HL-60 (cell line): ENCODE measurements at regions not wholly inside any gene's neighbourhood (a gene's known extent, or its start where the extent isn't known, plus 50 kb on each side); places are given as distances from the start of the nearest gene placed in this dataset.

ENCODE experiments used
- DNase-seq, 2 experiments: peaks; one replicate each; pipeline ENCODE4 v3.0.0-alpha.2; 2010 to 2020; ENCODE audit warnings: low read depth in 1 of 2, low spot score in 1 of 2
- H3K27ac ChIP-seq: fragments of 250-450 bp; sonication (Bioruptor Pico); replicated peaks from 2 replicates; pipeline ENCODE4 v1.5.1; 2020; ENCODE audit warnings: mild to moderate bottlenecking, moderate library complexity
- H3K27me3 ChIP-seq: fragments of 250-450 bp; sonication (Bioruptor Pico); 2 replicates; pipeline ENCODE4 v1.5.1; 2021; ENCODE audit warnings: mild to moderate bottlenecking, moderate library complexity; ENCODE audit not compliant: insufficient read depth, poor library complexity, severe bottlenecking
- H3K4me3 ChIP-seq: replicated peaks from 2 replicates; pipeline ENCODE4 v1.5.1; 2011; ENCODE audit warnings: mild to moderate bottlenecking, control low read depth, low read length; ENCODE audit not compliant: insufficient read depth
- CTCF ChIP-seq: IDR thresholded peaks from one replicate; pipeline ENCODE4 v1.5.1; 2011; ENCODE audit warnings: low read length, control low read depth, inconsistent platforms; ENCODE audit not compliant: insufficient read depth
- GABPA ChIP-seq: IDR thresholded peaks from 2 replicates; pipeline ENCODE4 v1.6.1; 2012; ENCODE audit warnings: low read depth
- POLR2AphosphoS5 ChIP-seq: IDR thresholded peaks from 2 replicates; pipeline ENCODE4 v1.6.1; 2012; ENCODE audit warnings: low read depth
- REST ChIP-seq: IDR thresholded peaks from 2 replicates; pipeline ENCODE4 v1.6.1; 2012; ENCODE audit warnings: low read depth; ENCODE audit not compliant: insufficient replicate concordance
- SPI1 ChIP-seq: IDR thresholded peaks from 2 replicates; pipeline ENCODE4 v1.6.1; 2012; ENCODE audit warnings: low read depth, mild to moderate bottlenecking, borderline replicate concordance

GRCh38 chr4:189850239-189850856 is 90.3 kb upstream of the FRG1 start:
- TF ChIP-seq CTCF (no peak), GABPA (no peak), POLR2AphosphoS5 (no peak), REST (no peak), SPI1 (no peak)
- Histone ChIP-seq H3K4me3 (no peak overlapping the region), H3K27me3 (no peaks in the 10 kb centered on the region), H3K27ac (no peak overlapping the region)
- DNase-seq = no peak

GRCh38 chr4:189858435-189858834 is 82.2 kb upstream of the FRG1 start:
- no peak for DNase-seq
- H3K4me3 ChIP-seq = no peak overlapping the region
- H3K27me3 ChIP-seq = no peaks in the 10 kb centered on the region
- TF ChIP-seq GABPA = no peak
- TF ChIP-seq REST = no peak
- TF ChIP-seq POLR2AphosphoS5 = no peak
- no peak for TF ChIP-seq CTCF
- TF ChIP-seq SPI1 = no peak
- no peak overlapping the region for H3K27ac ChIP-seq

GRCh38 chr4:189861101-189861500 is 79.6 kb upstream of the FRG1 start:
- Histone ChIP-seq H3K27me3 (no peaks in the 10 kb centered on the region), H3K27ac (no peak overlapping the region), H3K4me3 (no peak overlapping the region)
- no peak for DNase-seq
- TF ChIP-seq GABPA (no peak), REST (no peak), CTCF (no peak), POLR2AphosphoS5 (no peak), SPI1 (no peak)
